HK-2 (cell line): ENCODE measurements at regions not wholly inside any gene's neighbourhood (a gene's known extent, or its start where the extent isn't known, plus 50 kb on each side); places are given as distances from the start of the nearest gene placed in this dataset.

Experiments used
- DNase-seq: peaks from one replicate; pipeline ENCODE4 v3.0.0-alpha.2; 2018; ENCODE audit not compliant: unreplicated experiment

DNA sequence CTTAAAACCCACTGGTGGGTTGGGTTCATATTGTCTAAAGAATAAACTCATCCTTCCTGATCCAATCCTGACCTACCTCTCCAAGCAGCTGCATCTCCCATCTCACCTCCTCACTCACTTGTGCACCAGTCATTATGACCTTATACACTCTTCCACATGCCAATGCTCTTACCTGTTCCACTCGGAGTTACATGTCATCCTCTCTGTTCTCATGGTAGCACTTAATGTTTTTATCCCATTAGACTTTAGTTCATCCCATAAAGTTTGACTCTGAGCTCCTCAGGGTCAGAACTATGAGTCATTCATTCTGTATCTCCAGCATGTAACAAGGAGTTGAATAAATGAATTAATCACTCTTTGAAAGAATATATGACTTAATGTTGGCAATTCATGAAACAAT is 330.2 kb downstream of the KLF12 start:
- no peak for DNase-seq

DNA sequence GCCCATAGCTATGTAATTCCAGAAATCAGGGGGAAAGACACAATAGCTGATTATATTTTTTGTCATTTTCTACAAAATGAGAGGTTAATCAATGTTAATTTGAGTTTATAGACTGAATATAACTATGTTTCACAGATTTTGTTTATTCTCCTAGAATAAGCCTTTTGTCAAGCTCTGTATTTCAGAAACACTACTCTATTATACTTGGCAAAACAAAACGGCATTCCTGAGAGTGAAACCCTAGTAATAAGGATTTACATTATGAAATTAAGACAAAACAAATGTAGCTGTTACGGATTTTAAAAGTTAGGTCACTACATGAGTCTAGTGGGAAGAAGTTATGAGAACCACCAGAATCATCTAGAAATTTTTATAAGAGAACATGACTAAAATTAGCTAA is 334.2 kb downstream of the KLF12 start:
- no peak for DNase-seq

DNA sequence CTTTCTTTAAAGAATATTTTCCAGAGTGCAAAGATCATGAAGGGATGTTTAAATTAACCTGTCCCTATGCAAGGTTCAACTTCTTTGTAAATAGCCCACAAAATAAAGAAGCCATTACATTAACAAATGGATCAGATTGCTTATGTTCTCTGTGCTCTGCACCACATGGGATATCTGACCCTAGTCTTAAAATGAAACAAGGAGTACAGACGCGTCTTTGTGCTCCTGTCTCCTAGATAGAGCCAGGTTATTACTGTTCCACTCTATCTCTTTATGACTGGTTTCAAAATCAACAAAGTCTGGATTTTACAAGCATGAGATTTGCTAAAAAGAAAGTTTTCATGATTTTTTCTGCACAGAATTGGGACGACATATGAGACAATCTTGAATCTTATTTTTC is 339.4 kb downstream of the KLF12 start:
- no peak for DNase-seq

DNA sequence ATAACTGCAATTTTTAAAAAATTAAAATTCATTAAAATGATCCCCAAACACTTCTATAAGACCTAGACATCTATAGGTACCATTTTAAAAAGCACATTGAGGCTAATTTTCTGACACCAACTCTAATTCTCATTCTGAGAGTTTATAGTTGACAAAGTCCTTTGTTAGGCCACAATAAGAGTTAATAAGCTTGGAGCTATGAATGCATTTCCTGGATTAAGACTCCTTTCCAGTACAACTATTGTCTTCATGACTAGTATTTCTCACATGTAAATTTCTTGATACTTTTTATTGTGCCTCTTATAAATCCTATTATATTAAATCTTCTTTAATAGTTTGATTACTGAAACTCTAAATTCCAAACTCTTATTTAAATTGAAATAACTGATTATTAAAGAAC is 340.8 kb downstream of the KLF12 start:
- DNase-seq = no peak

DNA sequence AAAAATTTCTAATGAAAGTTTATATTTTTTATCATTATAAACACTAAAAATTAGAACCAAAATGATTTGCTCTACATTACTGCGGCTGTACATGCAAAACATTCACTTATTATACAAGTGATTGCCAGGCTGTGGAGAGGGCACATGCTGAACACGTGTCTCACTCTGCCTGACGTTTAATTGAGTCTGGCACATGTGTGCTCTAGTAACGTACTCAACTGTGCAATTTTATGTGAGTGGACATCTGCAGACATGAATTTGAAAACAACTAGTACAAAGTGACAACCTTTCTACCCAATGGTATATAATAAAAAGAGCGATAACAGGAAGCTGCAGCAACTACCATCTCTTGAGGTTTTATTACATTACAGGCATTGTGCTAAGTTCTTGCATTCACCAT is 341.4 kb downstream of the KLF12 start:
- DNase-seq = no peak

DNA sequence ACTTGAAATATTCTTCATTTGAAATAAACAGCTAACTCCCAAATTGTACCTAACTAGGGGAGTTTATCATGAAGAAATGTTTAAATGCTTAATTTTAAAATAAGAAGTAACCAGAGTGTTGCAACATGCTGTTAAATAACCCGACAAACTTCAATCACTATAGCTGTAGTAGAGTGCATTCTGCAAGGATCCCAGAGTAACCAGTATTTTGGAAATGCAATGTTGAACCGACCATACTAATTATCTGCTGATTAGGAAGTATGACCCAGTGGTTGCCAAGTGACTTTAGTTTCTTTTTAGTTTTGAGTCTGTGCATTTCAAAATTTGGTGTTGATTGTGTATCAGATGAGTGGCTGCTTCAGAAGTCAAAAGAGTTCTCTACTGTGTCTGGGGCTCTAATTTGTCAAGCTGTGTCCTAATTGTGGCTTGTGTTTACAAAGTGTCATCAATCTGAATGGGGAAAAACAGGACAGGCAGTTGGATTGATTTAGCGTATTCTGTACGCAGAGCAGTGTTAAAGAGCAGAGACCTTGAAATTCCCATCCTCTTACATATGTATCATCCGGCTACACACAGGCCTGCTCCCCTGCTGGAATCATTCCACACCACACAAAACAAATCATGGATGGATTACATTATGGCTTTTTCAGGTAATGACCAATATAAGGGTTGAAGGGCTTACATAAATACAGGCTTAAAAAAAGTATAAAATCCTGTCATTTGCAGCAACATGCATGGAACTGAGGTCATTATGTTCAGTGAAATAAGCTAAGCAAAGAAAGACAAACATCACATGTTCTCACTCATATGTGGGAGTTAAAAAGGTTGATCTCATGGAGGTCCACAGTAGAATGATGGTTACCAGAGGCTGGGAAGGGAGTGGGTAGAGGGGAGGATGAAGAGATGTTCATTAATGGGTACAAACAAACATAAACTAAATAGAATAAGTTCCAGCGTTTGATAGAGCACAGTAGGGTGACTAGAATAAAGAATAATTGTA is 351.5 kb downstream of the KLF12 start:
- DNase-seq = no peak

DNA sequence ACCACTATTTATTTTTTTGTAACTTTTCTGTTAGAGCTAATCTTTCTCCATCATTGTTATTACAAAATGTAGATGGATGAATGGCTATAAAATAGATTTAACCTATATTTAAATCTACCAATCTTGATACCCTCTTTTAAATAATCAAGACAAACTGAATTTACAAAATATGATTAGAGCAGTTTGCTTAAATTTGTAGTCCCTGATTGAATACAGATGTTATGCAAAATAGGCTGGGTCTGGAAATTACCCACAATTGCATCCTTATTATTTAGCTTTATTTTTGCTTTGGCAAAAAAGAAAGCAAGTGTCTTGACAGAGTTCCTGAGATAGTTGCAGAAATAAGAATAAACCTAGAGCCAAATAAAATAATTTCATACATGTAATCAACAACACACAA is 352.8 kb downstream of the KLF12 start:
- DNase-seq = no peak

DNA sequence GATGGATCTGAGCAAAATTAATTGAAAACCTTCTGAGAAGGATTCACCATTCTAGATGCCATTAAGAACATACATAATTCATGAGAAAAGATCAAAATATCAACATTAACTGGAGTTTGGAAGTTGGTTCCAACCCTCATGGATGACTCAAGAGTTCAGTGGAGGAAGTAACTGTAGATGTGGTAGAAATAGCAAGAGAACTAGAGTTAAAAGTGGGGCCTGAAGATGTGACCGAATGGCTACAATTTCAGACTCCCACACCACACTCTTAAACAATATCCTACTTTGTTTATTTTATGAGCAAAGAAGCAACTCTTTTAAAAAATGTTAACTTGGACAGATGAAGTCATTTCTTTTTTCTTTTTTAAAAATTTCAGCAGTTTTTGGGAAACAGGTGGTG is 354.3 kb downstream of the KLF12 start:
- DNase-seq = no peak

DNA sequence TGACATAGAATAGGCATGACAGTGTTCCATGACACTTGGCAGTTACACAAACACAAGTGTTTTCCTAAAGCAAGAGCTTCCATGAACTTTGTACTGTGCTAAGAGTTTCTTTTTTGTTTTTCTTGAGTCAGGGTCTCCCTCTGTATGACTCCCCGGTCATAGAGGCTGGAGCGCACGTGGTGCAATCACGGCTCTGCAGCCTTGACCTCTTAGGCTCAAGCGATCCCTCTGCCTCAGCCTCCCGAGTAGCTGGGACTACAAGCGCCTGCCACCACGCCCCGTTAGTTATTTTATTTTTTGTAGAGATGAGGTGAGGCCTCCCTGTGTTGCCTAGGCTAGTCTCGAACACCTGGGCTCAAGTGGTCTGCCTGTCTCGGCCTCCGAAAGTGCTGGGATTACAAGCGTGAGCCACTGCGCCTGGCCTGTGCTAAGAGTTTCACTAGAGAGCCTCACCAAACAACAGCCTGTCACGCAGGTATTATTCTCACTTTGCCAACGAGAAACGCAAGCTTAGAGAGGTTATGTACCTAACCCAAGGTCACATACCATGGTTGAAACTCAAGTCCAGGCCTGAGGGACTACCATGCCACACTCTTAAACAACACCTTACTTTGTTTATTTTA is 355.9 kb downstream of the KLF12 start:
- no peak for DNase-seq

DNA sequence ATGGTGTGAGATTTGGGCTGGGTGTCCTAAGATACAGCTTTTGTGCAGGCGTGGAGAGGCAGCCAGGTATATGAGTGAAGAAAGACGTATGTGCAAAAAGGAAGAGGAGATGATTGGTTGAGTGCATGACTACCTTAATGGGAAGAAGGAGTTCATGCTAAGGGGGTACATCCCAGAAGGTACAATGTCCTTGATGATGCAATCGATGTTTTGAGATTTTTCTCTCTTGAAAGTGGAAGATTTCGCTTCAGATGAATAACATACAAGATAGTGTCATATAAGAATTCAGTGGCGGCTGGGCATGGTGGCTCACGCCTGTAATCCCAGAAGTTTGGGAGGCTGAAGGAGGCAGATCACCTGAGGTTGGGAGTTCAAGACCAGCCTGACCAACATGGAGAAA is 357.1 kb downstream of the KLF12 start:
- no peak for DNase-seq

DNA sequence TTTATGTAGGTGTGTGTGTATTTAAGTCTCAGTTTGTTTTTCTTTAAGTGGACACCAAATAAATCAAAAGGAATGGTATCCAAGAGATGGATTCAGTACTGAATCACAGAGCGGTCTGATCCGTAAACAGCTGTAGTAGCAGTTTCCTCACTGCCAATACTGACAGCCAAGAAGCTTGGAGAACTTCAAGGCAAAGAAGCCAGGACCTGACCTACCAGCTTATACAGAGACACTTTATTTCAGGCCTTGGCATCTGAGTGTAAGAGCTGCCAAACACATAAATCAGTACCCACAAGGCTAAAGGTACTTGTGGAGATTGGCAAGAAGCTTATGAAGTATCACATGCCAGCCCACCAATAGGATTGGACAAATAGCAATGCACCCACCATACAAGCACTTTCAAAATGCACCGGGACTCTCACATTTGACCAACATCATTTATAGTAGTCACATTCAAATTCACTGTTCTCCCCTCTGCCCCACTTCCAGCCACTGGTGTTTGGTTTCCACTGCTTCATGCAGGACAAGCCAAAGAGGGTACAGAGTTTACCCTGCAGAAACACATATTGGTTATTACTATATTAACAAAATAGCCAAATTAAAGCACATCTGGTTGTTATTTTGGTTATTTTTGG is 357.9 kb downstream of the KLF12 start:
- DNase-seq = no peak

DNA sequence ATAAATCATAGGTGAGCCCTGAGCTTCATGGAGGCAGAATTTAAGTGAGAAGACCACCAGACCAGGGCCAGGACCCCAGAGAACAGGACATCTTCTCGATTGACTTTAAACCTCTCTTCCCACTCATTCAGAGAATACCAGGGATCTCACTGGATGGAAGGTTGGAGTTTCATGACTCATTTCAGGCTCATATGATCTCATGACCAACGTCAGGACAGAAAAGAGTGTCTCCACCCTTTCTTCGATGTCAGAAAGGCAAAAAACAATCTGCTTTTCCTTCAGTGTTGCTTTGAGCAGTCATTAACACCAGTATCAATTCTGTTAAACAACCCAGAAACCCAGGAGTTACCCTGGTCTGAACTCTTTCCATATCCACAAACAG is 361.0 kb downstream of the KLF12 start:
- DNase-seq = no peak

DNA sequence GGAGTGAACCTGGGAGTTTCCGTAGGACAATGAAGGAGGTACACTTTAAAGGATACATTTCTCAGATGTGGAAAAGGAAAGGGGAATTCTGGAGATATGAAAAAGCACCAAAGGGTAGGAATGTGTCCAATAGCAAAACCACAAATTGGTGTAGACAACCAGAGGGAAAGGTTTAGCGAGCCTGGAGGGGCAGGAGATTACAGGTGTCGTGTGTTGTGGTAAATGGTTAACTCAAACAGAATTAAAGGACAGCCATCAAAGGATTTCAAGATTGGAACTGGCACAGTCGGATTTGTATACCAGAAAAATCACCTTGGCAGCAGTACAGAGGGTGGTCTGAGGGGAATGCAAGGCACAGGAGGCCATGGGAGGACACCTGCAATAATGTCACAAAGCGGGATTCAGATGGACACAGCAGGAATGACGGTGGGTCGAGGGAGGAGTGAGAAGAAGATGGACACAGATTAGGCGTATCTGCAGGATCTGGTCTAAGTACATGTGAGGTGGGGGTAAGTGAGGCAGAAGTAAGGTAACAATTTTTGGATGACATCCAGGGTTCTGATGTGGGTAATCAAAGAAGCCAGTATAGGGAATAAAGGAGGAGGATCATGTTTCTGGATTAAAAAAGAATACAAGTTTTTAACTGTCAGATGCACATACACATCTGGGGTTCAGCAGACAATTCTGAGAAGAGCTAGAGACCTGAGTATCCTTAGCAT is 361.6 kb downstream of the KLF12 start:
- no peak for DNase-seq

DNA sequence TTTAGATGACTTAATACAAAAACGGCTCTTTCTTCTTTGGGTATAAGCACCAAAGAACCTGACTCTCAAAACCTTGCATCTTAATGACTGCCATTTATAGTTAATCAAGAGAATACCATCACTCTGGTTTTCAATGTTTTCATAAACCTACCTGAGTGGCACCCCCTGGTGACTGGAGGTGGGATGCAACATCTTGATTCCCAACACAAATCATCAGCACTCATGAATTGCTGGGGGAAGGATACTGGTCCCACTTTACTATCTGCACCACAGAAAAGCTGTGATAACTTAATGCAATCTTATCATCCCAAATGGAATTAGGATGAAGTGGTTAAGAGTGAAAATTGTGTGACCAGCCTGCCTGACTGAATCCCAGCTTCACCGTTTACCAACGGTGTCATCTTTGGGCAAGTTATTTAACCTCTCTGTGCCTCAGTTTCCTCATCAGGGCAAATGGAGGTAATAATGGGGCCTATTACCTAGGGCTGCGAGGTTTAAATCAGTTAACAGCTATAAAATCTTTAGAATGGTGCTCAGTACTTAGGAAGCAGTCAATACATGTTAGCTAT is 366.4 kb downstream of the KLF12 start:
- DNase-seq = no peak

DNA sequence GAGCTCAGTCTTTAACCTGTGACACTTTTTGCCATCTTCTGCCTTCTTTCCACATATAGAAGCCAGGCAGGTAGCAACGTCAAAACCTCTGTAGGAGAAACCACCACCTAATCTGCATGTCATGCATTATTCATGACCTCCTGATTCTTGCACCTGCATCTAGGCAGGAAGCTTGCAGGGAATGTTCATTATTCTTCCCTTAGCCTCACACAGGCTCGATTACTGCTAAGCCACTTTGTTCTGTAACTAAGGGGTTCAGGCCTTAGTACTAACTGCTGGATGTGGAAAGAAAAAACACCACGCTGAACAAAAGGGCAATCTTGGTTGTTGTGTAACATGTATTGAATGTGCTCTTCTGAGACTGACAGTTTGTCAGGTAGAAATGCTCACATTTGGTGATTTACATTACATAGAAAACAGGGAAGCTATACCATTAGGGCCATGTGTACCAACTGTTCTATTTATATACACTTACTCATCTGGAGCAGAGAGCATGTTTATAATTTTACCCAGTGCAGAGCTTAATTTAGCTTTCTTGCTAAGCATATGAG is 366.9 kb downstream of the KLF12 start:
- no peak for DNase-seq

DNA sequence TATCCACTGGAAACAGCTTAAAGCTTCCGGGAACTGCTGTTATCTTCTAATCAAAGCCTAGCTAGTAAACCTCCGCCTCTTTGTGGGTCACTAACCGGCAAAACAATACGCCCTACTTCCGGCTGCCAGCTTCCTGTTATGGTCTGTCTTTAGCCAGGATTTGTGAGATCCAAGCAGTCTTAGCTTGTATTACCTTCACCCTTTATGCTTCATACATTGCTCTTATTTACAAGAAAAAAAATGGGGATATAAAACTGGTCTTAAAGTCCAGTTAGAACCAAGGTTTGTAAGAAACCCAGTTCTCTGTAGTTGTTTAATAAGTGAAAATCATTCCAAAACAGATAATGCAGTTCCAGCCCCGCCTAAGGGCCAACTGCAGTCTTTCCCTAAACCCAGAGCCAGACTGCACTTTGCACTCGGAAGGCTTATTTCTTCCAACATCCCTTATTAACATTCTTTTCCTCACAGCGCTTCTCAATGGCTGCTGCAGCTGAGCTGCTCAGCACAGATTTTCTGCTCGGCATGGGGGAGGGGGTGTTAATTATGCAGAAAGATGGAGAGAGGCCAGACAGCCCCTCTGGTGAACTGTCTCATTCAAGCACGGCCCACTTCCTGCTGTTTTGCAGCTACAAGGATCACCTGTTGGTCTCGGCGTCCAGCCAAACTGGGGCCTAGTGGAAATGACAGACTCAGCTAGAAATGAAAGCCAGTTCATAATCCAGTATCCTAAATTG is 368.4 kb downstream of the KLF12 start:
- DNase-seq = no peak

DNA sequence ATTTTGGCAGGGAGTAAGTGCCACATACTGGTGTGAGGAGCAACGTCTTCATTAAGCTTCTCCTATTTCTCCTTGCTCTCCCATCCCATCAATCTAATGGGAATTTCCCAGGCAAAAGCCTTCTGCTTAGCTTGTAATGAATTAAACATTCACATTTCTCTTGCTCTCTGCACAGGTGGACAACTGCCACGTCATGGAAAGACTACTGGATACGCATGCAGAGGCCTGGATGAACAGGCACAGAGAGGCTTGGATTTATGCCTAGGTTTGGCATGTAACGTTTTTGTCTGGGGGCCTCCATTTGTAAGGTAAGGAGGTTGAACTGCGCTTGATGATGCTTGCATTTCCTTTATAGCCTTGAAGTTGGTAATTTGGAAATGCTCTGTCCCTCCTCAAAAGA is 374.8 kb downstream of the KLF12 start:
- DNase-seq = no peak

DNA sequence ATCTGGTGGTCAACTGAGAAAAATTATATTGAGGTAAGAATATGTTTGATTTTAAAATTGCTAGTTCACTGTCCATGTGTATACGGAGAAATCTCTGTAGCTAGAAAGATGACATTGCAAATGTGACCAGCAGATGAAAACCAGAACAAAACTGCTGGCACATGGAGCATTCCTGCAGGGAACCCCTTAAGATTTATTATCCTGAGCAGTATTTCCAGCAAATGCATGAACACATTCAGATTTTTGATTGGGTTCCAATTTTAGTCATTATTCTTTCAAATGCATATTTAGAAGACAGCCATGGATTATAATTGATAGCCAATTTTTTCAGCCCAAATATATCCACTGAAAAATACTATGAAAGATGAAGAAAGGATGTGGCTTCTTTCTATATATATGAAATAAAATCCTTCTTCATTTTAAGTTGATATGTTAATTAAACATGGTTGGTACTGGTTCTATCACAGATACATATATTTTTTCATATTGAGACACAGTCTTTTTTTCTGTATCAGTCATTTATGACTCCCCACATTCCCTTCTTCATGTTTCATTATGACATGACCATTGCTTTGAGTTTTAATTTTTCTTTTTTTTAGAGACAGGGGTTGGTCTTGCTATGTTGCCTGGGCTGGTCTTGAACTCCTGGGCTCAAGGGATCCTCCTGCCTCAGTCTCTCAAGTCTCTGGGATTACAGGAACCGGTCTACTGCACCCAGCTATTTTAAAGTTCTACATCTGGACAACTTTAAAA is 376.5 kb downstream of the KLF12 start:
- no peak for DNase-seq

DNA sequence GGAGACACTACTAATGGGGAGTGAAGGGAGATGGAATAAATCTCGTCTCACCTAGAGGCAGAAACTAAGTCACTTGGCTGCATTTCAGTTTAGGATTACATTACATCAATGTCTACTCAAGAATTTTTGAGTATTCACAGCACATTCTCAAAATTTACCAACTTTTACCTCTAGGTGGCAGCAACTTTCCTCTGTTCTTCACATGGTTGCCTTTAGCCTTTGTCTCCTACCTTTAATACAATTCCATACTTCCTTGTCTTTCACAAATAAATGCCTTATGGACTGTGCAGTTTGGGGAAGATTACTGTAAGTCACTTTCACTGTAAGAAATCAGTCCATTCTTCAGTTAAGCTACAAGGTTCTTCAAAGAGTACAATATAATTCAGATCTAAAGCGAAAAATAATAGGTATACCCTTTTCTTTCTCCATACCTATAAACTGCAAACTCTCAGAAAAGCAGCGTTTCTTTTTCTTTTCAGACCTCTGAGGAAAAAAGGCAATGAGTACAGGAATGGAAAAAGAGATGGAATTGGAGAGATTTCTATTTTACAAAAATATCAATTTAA is 379.4 kb downstream of the KLF12 start:
- DNase-seq = no peak

DNA sequence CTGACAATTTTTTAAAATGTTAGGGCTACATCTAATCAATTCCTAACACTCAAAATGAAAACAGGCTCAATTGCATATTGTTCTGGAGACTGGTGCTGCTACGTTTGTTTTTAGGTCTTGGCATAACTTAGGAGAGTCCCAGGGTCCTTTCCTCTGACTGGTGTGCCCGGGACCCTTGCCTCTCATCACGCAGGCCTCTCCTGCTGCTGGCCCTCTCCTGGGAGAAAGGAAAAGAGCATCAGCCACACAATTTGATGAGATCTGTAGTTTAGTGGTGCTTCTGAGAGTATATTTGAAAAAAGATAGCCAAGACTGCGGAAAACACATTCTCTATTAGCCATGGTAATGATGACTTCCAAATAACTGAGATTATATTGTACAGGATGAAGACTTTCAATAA is 380.0 kb downstream of the KLF12 start:
- no peak for DNase-seq
